Spleen (tissue), 11 donors: ENCODE measurements at regions not wholly inside any gene's neighbourhood (a gene's known extent, or its start where the extent isn't known, plus 50 kb on each side); places are given as distances from the start of the nearest gene placed in this dataset.

Experiments
- DNase-seq: peaks from one replicate; pipeline ENCODE4 v3.0.0-alpha.2; 2020
- H3K27ac ChIP-seq, 8 donors: fragments of 200-600 bp; sonication (generic) in 7 of 8; 1 replicate in 4 of 8; 2 replicates in 4 of 8; pipeline versions ENCODE4 v1.5.0 to v1.8.0; 2016 to 2021; ENCODE audit warnings: inconsistent platforms in 4 of 8, mild to moderate bottlenecking in 4 of 8, moderate library complexity in 1 of 8
- H3K27me3 ChIP-seq, 7 donors: fragments of 200-600 bp; sonication (generic) in 6 of 7; replicated peaks in 1 of 7; 1 replicate in 4 of 7; 2 replicates in 3 of 7; pipeline versions ENCODE4 v1.5.0 to v1.8.0; 2016 to 2021; ENCODE audit warnings: inconsistent platforms in 3 of 7, mild to moderate bottlenecking in 1 of 7
- H3K36me3 ChIP-seq, 6 donors: fragments of 200-600 bp; sonication (generic) in 5 of 6; 1 replicate in 4 of 6; 2 replicates in 2 of 6; pipeline versions ENCODE4 v1.5.0 to v1.8.0; 2016 to 2021; ENCODE audit warnings: inconsistent platforms in 2 of 6
- H3K4me1 ChIP-seq, 6 donors: fragments of 200-600 bp; sonication (generic) in 5 of 6; 1 replicate in 3 of 6; 2 replicates in 3 of 6; pipeline versions ENCODE4 v1.5.0 to v1.8.0; 2016 to 2021; ENCODE audit warnings: inconsistent platforms in 3 of 6
- H3K4me3 ChIP-seq, 8 donors: fragments of 200-600 bp; sonication (generic) in 7 of 8; 1 replicate in 4 of 8; 2 replicates in 4 of 8; pipeline versions ENCODE4 v1.5.0 to v1.8.0; 2016 to 2021; ENCODE audit warnings: inconsistent platforms in 4 of 8, mild to moderate bottlenecking in 4 of 8, moderate library complexity in 2 of 8
- H3K9me3 ChIP-seq, 8 donors: fragments of 200-600 bp; sonication (generic) in 7 of 8; 1 replicate in 4 of 8; 2 replicates in 4 of 8; pipeline versions ENCODE4 v1.5.0 to v1.8.0; 2016 to 2021; ENCODE audit warnings: inconsistent platforms in 4 of 8
- POLR2A ChIP-seq, 3 donors: fragments of 450-650 bp; IDR thresholded peaks; one replicate each; pipeline ENCODE4 v1.5.1; 2017; ENCODE audit warnings: antibody characterized with exemption in 3 of 3, mild to moderate bottlenecking in 1 of 3
- POLR2AphosphoS5 ChIP-seq, 3 donors: sonication (generic); formaldehyde crosslinking; IDR thresholded peaks; one replicate each; pipeline ENCODE4 v1.5.1; 2017; ENCODE audit warnings: antibody characterized with exemption in 3 of 3
- WGBS, 5 donors: extraction: QIAGEN DNeasy Blood & Tissue Kit in 3 of 5; methylation state at CpG; one replicate each; pipeline versions ENCODE4 v1.1.5 to v1.1.7; 2013 to 2018; 5-methylcytosine and 5-hydroxymethylcytosine counted together
- intact Hi-C: fragments of 100-400 bp; cut with DNase I; formaldehyde crosslinking; loops from one replicate; pipeline ENCODE4 v1.15.0; 2023; ENCODE audit warnings: low total_unique reads
- TF ChIP-seq, protein P1 (sequence below), 11 experiments: fragments of 200-600 bp in 7 of 11; fragments of 450-650 bp in 4 of 11; sonication (generic) in 4 of 11; IDR thresholded peaks in 8 of 11; conservative IDR thresholded peaks in 3 of 11; 1 replicate in 7 of 11; 2 replicates in 4 of 11; pipeline versions ENCODE4 v1.4.0 to v1.8.0; 2016 to 2021; ENCODE audit warnings: antibody characterized with exemption in 11 of 11, inconsistent platforms in 4 of 11, mild to moderate bottlenecking in 1 of 11
- donor health status: healthy with polysubstance abuse.
- donor health status: DM: no; HTN: no; CAD: no; lungs with moderate emphysema.
- donor health status: DM: no; HTN: no; CAD: no.
- donor health status: Bipolar disorder and iron deficiency.
- donor health status: healthy.
- donor health status: DM: no; HTN: no; CAD: no.
- donor health status: DM: yes; HTN: yes; CAD: no.

DNA sequence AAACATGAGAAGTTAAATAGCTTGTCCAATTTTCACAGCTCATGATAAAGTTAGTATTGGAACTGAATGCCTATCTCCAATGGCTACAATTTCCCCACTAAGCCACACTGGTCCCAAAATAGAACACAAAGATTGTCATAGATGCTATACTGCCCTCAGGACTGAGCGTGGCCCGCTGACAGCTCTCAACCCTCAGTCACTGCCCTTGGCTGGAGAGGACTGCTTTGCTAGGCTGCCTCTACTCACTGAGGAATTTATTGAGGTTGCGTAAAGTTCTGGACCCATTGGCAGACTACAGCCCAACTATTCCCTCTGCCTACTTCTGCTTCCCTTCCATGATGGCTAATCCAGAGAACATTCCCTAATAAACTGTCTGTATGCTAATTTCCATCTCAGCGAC is 165.5 kb upstream of the BET1 start:
- no peak overlapping the region for H3K27ac ChIP-seq
- 89 to 100% (median 97%) methylated on average over 4 of the region's 4 CpGs for WGBS, 5 donors
- H3K4me1 ChIP-seq, result no peaks in the 10 kb centered on the region
- DNase-seq, result no peak
- no peak overlapping the region for H3K4me3 ChIP-seq
- H3K27me3 ChIP-seq, result no peaks in the 10 kb centered on the region
- peaks cover 0 to 4% (median 0%) of the 10 kb centered on the region in 8 donors for H3K9me3 ChIP-seq
- intact Hi-C loops, result no loop called here
- TF ChIP-seq POLR2A (IDR thresholded peaks at IDR 0.05), result no peak
- no peak for TF ChIP-seq POLR2AphosphoS5 (IDR thresholded peaks at IDR 0.05)
- TF ChIP-seq, protein P1, sequence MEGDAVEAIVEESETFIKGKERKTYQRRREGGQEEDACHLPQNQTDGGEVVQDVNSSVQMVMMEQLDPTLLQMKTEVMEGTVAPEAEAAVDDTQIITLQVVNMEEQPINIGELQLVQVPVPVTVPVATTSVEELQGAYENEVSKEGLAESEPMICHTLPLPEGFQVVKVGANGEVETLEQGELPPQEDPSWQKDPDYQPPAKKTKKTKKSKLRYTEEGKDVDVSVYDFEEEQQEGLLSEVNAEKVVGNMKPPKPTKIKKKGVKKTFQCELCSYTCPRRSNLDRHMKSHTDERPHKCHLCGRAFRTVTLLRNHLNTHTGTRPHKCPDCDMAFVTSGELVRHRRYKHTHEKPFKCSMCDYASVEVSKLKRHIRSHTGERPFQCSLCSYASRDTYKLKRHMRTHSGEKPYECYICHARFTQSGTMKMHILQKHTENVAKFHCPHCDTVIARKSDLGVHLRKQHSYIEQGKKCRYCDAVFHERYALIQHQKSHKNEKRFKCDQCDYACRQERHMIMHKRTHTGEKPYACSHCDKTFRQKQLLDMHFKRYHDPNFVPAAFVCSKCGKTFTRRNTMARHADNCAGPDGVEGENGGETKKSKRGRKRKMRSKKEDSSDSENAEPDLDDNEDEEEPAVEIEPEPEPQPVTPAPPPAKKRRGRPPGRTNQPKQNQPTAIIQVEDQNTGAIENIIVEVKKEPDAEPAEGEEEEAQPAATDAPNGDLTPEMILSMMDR (IDR thresholded peaks at IDR 0.05 in 8 of 11, conservative IDR thresholded peaks at IDR 0.05 in 3 of 11), result no peak
- no peaks in the 10 kb centered on the region for H3K36me3 ChIP-seq

DNA sequence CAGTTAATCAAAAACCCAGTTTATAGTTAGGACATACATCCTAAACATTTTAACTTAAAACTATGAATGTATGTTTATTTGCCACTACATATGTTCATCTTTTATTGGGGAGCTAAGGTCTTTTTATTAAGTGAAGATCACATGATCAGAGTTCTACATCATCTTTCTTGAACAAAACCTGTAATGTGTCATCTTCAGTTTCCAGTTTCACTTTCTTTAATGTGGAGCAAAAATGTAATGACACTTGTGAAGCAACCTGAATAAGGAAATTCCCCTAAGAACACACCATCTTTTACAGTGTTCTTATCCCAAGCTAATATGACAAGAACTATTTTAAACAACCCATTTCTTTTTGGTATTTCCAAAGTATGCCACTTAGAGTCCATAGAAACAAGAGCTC is 166.7 kb upstream of the BET1 start:
- Histone ChIP-seq H3K27ac (no peak overlapping the region), H3K4me1 (peaks cover 0 to 3% (median 0%) of the 10 kb centered on the region in 6 donors), H3K4me3 (no peak overlapping the region), H3K36me3 (no peaks in the 10 kb centered on the region), H3K9me3 (peaks cover 0 to 4% (median 0%) of the 10 kb centered on the region in 8 donors), H3K27me3 (no peaks in the 10 kb centered on the region)
- intact Hi-C loops, result no loop called here
- DNase-seq, result no peak
- TF ChIP-seq POLR2A (IDR thresholded peaks at IDR 0.05), result no peak
- no peak for TF ChIP-seq POLR2AphosphoS5 (IDR thresholded peaks at IDR 0.05)
- TF ChIP-seq, protein P1 (IDR thresholded peaks at IDR 0.05 in 8 of 11, conservative IDR thresholded peaks at IDR 0.05 in 3 of 11), result no peak

DNA sequence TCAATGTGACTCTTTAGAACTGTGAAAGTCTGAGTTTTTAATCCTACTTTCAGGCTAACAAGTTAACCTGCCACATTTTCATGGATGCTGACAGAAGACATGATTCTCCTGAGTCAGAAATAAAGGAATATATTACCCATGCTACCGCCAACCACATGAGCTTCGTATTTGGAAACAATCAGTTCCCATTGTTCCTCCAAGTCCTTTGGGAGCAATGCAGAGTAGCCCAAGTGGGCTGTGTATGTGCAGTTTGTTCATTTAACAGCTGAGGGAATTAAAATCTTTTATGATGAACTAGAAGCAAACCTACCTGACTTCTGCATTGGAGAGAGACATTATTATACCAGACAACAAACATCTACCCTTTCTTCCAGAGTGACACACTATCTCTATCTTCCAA is 169.3 kb upstream of the BET1 start:
- no peaks in the 10 kb centered on the region for H3K36me3 ChIP-seq
- no peaks in the 10 kb centered on the region for H3K27me3 ChIP-seq
- H3K9me3 ChIP-seq, result no peaks in the 10 kb centered on the region
- WGBS, 5 donors, result 89 to 97% (median 93%) methylated on average over 2 of the region's 2 CpGs
- intact Hi-C loops, result no loop called here
- no peak overlapping the region for H3K4me3 ChIP-seq
- DNase-seq, result no peak
- TF ChIP-seq POLR2AphosphoS5 (IDR thresholded peaks at IDR 0.05) (no peak), POLR2A (IDR thresholded peaks at IDR 0.05) (no peak)
- TF ChIP-seq, protein P1 (IDR thresholded peaks at IDR 0.05 in 8 of 11, conservative IDR thresholded peaks at IDR 0.05 in 3 of 11), result no peak
- H3K4me1 ChIP-seq, result peaks cover 0 to 15% (median 6%) of the 10 kb centered on the region in 6 donors
- no peak overlapping the region for H3K27ac ChIP-seq

DNA sequence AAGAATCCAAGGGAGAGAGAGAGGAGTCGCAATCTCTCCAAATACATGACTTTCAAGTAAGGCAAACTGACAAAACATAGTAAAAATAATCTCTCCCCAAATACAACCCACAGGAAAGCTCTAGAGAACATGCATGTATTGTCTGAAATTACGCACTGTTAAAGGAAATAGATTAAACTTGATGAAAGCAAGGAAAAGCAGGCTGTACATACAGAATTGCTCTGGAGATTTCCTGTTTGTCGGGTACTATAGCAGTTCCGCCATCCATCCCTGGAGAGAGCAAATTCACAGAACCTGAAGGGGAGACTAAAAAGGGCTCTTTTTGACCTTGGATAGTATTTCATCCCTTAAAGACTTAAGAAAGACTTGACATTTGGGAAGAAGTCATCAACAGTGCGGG is 170.2 kb upstream of the BET1 start:
- Histone ChIP-seq H3K27ac (no peak overlapping the region), H3K4me3 (no peak overlapping the region), H3K4me1 (peaks cover 0 to 15% (median 7%) of the 10 kb centered on the region in 6 donors), H3K36me3 (no peaks in the 10 kb centered on the region), H3K9me3 (no peaks in the 10 kb centered on the region), H3K27me3 (no peaks in the 10 kb centered on the region)
- DNase-seq, result no peak
- 83 to 94% (median 86%) methylated on average over 5 of the region's 5 CpGs for WGBS, 5 donors
- intact Hi-C loops, result no loop called here
- no peak for TF ChIP-seq POLR2A (IDR thresholded peaks at IDR 0.05)
- TF ChIP-seq, protein P1 (IDR thresholded peaks at IDR 0.05 in 8 of 11, conservative IDR thresholded peaks at IDR 0.05 in 3 of 11), result no peak
- no peak for TF ChIP-seq POLR2AphosphoS5 (IDR thresholded peaks at IDR 0.05)
